GM12864 (cell line): ENCODE measurements at regions not wholly inside any gene's neighbourhood (a gene's known extent, or its start where the extent isn't known, plus 50 kb on each side); places are given as distances from the start of the nearest gene placed in this dataset.

ENCODE experiments used
- DNase-seq: peaks from one replicate; pipeline ENCODE4 v3.0.0-alpha.2; 2011; ENCODE audit warnings: low read depth
- H3K4me3 ChIP-seq: 2 replicates; pipeline ENCODE4 v1.5.1; 2011; ENCODE audit warnings: mild to moderate bottlenecking, low read depth, low read length, control low read depth
- TF ChIP-seq, protein P1 (sequence below): IDR thresholded peaks from 2 replicates; pipeline ENCODE4 v1.5.1; 2011; ENCODE audit warnings: low read depth, mild to moderate bottlenecking, moderate library complexity, low read length, control low read depth, inconsistent platforms; ENCODE audit errors: missing control alignments

DNA sequence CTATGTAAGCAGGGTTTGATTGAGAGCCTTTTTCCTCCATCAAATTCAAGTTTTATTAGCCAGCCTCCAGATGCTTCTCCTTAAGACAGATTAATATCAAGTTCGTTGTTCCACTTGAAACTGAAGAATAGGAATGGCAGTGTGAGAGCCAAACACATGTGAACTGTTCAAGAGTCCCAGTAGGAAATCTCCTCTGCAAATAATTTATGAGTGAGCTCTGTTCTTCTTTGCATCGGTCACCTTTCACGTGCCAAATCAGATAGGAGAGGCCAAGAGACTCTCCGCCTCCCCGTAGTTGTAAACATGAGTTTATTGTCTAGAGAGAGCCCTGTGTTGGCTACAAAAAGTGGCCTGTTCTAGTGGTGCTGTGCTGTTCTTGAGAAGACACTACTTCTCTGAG, 372.1 kb upstream of the NR2F2 start:
- no peak overlapping the region for H3K4me3 ChIP-seq
- TF ChIP-seq, protein P1, sequence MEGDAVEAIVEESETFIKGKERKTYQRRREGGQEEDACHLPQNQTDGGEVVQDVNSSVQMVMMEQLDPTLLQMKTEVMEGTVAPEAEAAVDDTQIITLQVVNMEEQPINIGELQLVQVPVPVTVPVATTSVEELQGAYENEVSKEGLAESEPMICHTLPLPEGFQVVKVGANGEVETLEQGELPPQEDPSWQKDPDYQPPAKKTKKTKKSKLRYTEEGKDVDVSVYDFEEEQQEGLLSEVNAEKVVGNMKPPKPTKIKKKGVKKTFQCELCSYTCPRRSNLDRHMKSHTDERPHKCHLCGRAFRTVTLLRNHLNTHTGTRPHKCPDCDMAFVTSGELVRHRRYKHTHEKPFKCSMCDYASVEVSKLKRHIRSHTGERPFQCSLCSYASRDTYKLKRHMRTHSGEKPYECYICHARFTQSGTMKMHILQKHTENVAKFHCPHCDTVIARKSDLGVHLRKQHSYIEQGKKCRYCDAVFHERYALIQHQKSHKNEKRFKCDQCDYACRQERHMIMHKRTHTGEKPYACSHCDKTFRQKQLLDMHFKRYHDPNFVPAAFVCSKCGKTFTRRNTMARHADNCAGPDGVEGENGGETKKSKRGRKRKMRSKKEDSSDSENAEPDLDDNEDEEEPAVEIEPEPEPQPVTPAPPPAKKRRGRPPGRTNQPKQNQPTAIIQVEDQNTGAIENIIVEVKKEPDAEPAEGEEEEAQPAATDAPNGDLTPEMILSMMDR, result no peak
- no peak for DNase-seq

DNA sequence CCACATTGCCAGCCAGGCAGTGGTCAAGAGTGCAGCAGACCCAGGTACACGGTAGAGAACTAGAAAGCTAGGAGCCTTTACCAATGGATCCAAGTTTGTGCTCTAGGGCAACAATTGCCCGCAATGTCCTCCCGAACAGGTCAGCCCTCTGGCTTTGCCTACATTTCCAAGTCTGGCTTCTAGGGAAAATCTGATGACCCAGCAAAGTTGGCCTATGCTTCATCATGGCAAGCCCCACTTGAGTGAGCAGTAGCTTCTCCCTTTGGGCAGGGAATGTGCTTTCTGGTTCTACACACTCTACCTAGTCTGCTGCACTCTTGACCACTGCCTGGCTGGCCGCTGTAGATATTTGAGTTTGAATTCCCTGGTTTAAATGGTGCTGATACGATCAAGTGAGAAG, 361.6 kb upstream of the NR2F2 start:
- DNase-seq, result no peak
- TF ChIP-seq, protein P1, result no peak
- no peak overlapping the region for H3K4me3 ChIP-seq

DNA sequence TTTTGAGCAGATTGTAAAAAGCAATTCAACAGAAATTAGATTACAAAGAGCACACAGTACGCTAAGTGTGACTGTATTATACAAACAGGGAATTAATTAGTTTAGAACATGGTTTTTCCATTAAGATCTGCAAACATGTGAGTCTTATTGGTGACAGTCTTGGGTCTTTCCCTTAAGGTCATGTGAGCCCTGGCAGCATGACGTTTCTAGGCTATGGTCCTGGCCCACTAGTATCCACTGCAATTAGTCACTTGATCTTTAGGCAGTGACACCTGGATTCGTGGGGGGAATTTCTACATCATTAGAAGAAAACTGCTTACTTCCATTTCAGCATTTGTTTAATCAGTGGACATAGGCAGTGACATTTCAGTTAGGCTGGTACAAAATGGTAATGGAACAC, 360.2 kb upstream of the NR2F2 start:
- TF ChIP-seq, protein P1, result no peak
- H3K4me3 ChIP-seq, result no peak overlapping the region
- no peak for DNase-seq

DNA sequence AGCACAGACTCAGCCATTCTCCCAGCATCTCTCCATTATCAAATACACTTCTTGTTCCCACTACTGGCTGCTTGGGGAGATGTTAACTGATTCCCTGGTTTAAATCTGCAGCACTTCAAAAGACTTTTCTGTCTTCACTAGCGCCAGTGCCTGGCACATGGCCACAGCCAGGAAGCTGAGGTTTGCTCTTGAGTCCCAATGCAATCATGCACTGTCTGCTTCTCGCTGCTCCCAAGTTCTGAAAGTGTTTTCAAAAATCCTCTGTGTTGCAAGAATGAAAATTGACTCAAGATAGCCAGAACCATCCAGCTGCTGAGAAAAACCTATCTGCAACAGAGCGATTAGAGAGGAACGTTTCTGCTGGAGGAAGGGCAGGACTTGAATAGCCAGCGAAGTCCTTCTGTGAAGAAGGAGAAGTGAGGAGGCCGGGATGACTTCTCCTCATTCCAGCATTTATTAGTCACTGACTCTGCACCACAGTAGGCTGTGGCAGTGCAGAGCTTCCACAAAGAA, 358.4 kb upstream of the NR2F2 start:
- TF ChIP-seq, protein P1, result no peak
- no peak overlapping the region for H3K4me3 ChIP-seq
- DNase-seq, result no peak

DNA sequence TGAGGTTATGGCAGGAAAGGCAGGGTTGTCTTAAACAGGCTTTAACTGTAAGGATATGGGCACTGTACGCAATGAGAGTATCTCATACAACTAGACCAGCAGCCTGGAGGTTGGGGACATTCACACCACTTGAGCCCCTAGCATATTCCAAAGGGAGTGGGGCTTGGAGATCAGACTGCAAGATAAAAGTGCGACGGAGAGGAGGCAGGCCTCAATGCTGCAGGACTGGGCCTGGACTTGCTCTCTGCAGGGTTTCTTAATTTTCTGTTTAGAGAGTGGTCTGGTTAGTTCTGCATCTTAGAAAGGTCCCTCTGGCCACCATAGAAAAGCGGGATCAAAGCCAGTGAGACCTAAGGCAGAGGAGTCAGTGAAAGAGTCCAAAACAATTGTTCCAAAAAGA, 357.7 kb upstream of the NR2F2 start:
- TF ChIP-seq, protein P1, result no peak

DNA sequence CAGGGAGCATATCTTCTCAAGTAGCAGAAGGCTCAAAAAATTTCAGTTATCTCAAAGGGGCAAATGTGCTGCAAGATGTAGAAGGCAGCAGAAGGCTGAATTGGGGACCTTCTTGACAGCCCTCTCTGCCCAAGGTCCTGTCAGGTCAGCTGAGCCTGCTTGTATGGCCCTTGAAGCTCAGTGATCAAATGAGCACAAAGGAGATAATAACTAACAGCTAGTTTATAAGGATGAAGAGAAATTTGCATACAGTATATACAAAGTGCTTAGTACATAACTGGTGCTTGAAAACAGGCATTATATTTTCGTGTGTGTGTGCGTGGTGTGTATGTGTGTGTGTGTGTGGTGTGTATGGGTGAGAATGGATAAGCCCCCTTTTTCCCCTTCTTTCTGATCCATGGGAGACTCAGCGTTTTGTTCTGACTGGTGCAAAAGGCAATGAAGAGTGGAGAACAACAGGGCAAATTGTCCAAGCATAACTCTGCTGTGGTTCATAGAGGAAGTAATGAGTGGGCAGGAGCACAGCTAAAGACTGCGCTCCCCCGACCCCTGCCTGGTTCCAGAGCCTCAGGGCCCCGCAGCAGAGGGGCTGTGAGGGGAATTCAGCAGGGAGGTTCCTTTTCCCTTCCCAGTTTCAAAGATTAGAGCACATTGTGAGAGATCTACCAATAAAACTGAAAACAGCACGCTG, 356.8 kb upstream of the NR2F2 start:
- no peak overlapping the region for H3K4me3 ChIP-seq
- DNase-seq, result no peak
- TF ChIP-seq, protein P1, result no peak

More for the DNA sequence above, 357.7 kb upstream of the NR2F2 start:
- no peak overlapping the region for H3K4me3 ChIP-seq
- DNase-seq, result no peak

DNA sequence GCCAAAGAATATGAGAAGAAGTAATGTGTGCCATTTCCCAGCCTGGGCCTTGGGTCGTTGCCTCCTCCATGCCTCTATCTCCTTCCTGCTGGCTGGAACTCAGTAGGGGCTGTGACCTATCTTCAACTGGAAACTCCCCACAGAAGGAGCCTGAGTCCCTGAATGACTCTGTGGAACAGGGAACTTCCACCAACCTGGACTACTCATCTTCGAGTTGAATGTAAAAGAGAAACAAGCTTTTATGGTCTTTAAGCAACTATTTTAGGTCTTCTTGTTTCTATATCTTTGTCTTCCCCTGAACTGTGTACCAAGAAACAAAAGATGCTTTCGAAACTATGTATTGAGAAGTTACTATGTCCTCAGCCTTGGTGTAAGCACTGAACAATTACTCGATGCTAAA, 355.3 kb upstream of the NR2F2 start:
- no peak for DNase-seq
- TF ChIP-seq, protein P1, result no peak
- H3K4me3 ChIP-seq, result no peak overlapping the region
